HCT116 (cell line): ENCODE measurements at regions not wholly inside any gene's neighbourhood (a gene's known extent, or its start where the extent isn't known, plus 50 kb on each side); places are given as distances from the start of the nearest gene placed in this dataset.

Experiments
- CBX3 ChIP-seq: IDR thresholded peaks from 2 replicates; pipeline ENCODE4 v1.6.1; 2012; ENCODE audit warnings: low read depth
- CEBPB ChIP-seq: IDR thresholded peaks from 2 replicates; pipeline ENCODE4 v1.6.1; 2012; ENCODE audit warnings: low read depth
- CTCF ChIP-seq, 3 experiments: fragments of 200-600 bp in 1 of 3; sonication (generic) in 1 of 3; IDR thresholded peaks in 2 of 3; conservative IDR thresholded peaks in 1 of 3; 2 replicates each; pipeline ENCODE4 v1.5.1; 2012 to 2017; ENCODE audit warnings: low read depth in 2 of 3, low read length in 2 of 3, antibody characterized with exemption in 1 of 3, borderline replicate concordance in 1 of 3, control low read depth in 1 of 3, mild to moderate bottlenecking in 1 of 3, mixed read lengths in 1 of 3, mixed run types in 1 of 3, moderate library complexity in 1 of 3; ENCODE audit not compliant: insufficient read depth in 1 of 3
- EZH2 ChIP-seq: fragments of 200-600 bp; sonication (generic); IDR thresholded peaks from 2 replicates; pipeline ENCODE4 v1.6.1; 2017; ENCODE audit warnings: antibody characterized with exemption, mixed run types
- POLR2A ChIP-seq: IDR thresholded peaks from 2 replicates; pipeline ENCODE4 v1.7.0; 2011; ENCODE audit warnings: borderline replicate concordance; ENCODE audit not compliant: insufficient read depth, insufficient read length; ENCODE audit errors: extremely low read depth
- POLR2AphosphoS5 ChIP-seq: IDR thresholded peaks from 2 replicates; pipeline ENCODE4 v1.6.1; 2011; ENCODE audit warnings: mild to moderate bottlenecking, low read depth, low read length, moderate library complexity
- RAD21 ChIP-seq: IDR thresholded peaks from 2 replicates; pipeline ENCODE4 v1.6.1; 2012; ENCODE audit warnings: low read depth, mild to moderate bottlenecking
- REST ChIP-seq: IDR thresholded peaks from 2 replicates; pipeline ENCODE4 v1.6.1; 2012; ENCODE audit warnings: low read depth
- SP1 ChIP-seq: IDR thresholded peaks from 2 replicates; pipeline ENCODE4 v1.6.1; 2012; ENCODE audit warnings: low read depth
- SRF ChIP-seq: IDR thresholded peaks from 2 replicates; pipeline ENCODE4 v1.6.1; 2012; ENCODE audit warnings: low read depth
- ZFX ChIP-seq: fragments of 450-650 bp; IDR thresholded peaks from 2 replicates; pipeline ENCODE4 v1.6.1; 2017
- ZNF274 ChIP-seq: fragments of 200-500 bp; sonication (Bioruptor generic); IDR thresholded peaks from 2 replicates; pipeline ENCODE4 v1.6.1; 2014; ENCODE audit warnings: mild to moderate bottlenecking, low read depth, low read length, inconsistent platforms

GRCh38 chr17:71412803-71413202 lies 708.0 kb upstream of the SOX9 start:
- TF ChIP-seq CTCF (IDR thresholded peaks at IDR 0.05 in 2 of 3, conservative IDR thresholded peaks at IDR 0.05 in 1 of 3; ENCODE audit: borderline replicate concordance in 1 of 3, insufficient read depth in 1 of 3, low read depth in 2 of 3, low read length in 2 of 3) = no peak
- peak; percentile 50 for TF ChIP-seq RAD21
- TF ChIP-seq POLR2A = no peak
- no peak for TF ChIP-seq REST
- no peak for TF ChIP-seq ZNF274
- TF ChIP-seq SP1 = peak; percentile 94
- TF ChIP-seq SRF = peak; percentile 77
- peak; percentile 95 for TF ChIP-seq CBX3
- peak; percentile 70 for TF ChIP-seq POLR2AphosphoS5
- no peak for TF ChIP-seq EZH2
- TF ChIP-seq ZFX = no peak
- peak; percentile 93 for TF ChIP-seq CEBPB
